Activated CD4-positive, alpha-beta T cell treated with anti-CD3 and anti-CD28 coated beads for 24 hours (primary cell): ENCODE measurements at regions not wholly inside any gene's neighbourhood (a gene's known extent, or its start where the extent isn't known, plus 50 kb on each side); places are given as distances from the start of the nearest gene placed in this dataset.

Source experiments
- DNase-seq, 2 donors: peaks; one replicate each; pipeline ENCODE4 v3.0.0-alpha.2; 2020; ENCODE audit warnings: low read depth in 2 of 2

GRCh38 chr5:174589011-174589410 is 135.4 kb upstream of the MSX2 start:
- no peak for DNase-seq

GRCh38 chr5:174589599-174589998 is 134.8 kb upstream of the MSX2 start:
- DNase-seq: no peak

GRCh38 chr5:174590820-174591219 is 133.6 kb upstream of the MSX2 start:
- DNase-seq: no peak

- no peak for DNase-seq
Observed at GRCh38 chr5:174596429-174596828, 128.0 kb upstream of the MSX2 start.

- no peak for DNase-seq
Observed at GRCh38 chr5:174599992-174600391, 124.4 kb upstream of the MSX2 start.

DNA sequence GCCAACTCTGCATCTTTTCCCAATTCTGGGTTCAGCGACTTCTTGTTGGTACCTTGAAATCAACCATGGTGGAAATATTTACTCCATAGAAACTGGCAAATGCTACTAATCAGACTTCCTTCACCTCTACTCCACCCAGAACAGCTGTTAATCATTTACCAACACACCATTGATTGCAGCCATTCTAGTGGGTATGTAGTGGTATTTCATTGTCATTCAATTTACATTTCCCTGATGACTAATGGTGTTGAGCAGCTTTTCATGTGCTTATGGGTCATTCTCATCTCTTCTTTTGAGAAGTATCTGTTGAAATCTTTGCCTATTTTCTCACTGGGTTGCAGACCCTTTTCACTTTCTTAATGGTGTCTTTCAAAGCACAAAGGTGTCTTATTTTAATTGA is 122.4 kb upstream of the MSX2 start:
- no peak for DNase-seq

DNA sequence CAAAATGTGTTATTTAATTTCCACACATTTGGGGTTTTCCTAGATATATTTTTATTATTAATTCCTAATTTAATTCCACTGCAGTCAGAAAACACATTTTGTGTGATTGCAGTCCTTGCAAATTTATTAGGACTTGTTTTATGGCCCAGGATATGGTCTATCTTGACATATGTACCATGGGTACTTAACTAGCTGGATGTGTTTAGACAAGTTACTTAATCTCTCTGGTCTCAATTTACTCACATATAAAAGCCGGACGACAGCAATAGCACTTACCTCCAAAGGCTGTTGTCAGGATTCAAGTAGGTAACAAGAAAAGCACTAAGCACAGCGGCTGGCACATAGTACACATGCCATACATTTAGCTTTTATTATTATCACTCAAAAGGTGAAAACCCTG is 118.2 kb upstream of the MSX2 start:
- no peak for DNase-seq

DNA sequence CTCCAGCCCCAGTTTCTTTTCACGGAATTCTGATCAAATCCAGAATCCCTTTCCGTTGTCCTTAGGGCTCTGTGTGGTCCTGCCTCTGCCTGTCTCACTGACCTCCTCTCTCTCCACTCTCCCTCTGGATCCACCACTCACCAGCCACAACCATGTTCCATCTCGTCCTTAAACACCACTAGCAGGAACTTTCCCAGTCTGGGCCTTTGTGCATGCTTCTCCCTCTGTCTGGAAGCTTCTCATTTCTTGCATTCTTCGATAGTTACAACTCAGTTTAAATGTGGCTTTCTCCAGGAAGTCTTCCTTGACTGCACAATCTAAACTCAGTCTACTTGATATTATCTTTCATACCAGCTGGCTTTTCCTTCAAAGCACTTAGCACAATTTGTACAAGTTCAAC is 117.7 kb upstream of the MSX2 start:
- DNase-seq: no peak

GRCh38 chr5:174607205-174607604 is 117.2 kb upstream of the MSX2 start:
- no peak for DNase-seq

DNA sequence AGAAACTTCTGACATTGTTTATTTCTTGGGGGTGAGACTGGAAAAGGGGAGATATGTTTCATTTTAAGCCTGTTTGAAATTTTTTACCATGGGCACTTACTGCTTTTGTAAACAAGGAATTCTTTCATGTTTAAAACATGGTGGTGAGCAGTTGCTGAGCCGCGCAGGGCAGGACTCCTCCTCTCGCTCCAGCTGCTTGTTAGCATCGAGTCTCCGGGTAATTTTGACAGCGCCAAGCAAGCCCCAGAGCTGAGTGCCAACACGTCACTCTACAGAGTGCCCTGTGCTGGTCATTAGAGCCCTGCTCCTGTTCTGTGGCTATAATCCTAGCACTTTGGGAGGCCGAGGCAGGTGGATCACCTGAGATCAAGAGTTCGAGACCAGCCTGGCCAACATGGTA is 116.5 kb upstream of the MSX2 start:
- DNase-seq: no peak

DNA sequence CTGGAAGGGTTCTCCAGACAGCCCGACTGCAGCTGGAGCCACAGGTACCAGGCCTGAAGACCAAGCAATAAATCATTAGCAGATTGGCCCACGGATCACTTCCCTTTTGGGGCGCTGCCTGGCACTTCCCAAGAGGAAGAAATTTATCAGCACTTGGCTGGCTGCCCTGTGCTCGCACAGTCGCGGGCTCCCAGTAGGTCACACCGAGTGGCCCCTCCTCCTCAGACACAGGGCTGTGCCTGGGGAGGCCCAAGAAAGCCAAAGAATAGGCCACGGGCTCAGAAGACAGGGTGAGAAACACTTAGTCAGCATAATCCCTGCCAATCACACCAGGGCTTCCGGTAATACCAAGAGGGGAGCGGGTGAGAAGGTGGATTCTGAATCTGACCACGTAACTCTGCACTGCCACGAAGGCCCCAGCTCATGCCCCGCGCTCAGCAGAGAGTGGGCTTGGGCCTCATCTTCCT is 115.7 kb upstream of the MSX2 start:
- no peak for DNase-seq

DNA sequence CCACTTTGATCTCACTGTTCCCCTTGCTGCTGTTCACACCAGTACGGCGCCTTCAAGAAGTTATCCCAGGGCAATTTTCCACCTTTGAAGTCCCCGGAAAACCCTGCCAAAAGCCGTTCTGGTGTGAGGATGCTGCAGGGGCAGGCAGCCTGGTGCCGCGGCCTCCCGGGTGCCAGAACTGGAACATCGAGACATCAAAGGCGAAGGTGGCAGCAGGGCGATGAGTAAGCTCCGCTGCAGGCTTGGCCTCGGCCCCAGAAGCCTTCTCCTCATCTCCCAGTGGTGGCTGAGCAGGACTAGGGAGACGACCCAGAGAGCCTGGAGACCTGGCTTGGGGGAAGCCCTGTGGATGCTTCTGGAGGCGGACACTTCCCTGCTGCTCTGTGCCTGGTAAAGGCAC is 115.3 kb upstream of the MSX2 start:
- DNase-seq: no peak

DNA sequence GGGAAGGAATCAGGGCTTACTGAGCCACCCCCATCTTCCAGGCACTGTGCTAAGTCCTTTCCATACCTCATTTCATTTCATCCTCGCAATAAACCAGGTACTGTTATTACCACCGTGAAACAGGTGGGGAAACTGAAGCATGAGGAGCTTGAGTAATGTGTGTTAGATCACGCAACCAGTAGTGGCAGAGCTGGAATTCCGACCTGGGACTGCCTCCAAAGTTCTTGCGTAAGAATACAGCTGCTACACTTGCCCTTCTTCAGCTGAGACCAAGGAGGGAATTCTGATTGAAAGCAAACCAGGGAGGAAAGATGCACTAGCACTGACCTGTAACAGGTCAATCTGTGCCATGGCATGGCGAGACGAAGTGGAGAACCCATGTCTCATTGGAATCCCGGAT is 113.4 kb upstream of the MSX2 start:
- no peak for DNase-seq

GRCh38 chr5:174612686-174613085 is 111.7 kb upstream of the MSX2 start:
- no peak for DNase-seq

DNA sequence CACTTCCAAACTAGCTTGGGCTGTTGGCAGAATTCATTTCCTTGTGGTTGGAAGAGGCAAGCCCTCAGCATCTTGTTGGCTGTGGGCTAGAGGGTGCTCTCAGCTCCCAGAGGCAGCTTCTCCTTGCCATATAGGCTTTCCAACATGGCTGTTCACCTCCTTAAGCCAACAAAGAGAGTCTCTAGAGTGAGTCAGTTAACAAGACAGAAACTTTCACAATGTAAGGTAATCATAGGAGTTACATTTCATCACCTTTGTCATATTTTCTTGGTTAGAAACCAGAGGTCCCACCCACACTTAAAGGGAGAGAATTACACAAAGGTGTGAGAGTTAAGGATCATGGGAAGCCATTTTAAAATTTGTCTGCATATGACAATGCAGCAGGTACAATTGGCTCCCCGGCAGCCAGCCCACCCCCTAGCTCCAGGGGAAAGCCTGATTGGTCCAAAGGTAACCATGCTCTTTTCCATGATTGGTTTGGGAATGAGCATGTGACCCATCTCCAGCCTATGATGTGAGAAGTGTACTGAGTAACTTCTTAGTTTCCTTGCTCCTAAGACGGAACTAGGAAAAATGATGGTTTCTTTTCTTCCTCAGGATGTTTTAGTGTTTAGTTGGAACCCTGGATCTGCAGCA is 109.8 kb upstream of the MSX2 start:
- no peak for DNase-seq

GRCh38 chr5:174616036-174616435 is 108.3 kb upstream of the MSX2 start:
- no peak for DNase-seq

DNA sequence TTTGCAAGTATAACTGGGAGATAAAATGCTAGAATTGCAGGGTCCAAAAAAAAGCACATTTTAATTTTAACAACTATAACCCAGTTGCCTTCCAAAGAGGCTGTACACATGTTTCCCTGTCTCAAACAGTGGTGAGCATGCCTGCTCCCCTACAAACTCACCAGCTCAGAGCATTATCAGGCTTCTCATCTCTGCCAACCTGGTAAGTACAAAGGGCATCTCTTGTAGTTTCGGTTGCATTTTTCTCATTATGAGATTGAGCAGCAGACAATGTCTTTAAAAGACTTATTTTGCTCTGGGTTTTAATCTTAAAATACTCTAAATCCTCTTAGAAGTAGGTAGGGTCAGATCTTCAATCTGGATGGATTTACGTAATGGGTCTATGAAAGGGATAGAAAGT is 107.1 kb upstream of the MSX2 start:
- DNase-seq: no peak

DNA sequence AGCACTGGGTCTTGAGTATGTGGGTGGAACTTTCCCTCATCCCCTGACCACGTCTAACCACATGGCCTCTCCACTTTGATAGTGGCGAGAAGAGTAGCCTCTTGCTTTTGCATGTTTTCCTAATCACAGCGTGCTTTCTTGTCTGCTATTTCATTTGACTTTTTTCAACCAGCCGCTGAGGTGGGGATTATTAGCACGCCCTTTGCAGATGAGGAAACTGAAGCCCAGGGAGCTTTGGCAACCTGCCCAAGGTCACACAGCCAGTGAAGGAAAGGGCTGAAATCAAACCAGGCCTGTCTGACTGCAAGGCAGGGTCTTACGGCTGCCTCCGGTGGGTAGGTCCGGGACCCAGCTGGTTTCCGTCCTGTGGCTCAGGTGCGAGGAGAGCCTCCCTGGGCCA is 106.5 kb upstream of the MSX2 start:
- no peak for DNase-seq

DNA sequence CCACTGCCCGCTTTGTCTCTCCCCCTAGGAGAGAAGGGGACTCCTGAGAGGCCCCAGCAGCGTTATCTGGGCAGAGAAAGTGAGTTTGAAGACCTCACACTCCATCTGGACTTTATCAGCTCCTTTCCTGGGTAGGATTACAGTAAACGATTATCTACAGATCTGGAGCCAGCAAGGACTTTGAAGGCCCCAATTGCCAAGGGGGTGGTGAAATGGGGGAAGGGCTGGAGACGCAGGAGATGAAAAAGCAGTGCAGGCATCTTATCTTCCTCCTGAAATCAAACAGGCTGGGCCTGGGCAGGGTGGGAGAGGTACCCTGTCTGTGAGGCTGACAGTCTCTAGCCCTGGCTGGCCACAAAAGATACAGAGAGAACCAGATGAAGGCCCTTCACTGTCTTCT is 105.8 kb upstream of the MSX2 start:
- DNase-seq: no peak

- DNase-seq: no peak
Observed at GRCh38 chr5:174622067-174622466, 102.3 kb upstream of the MSX2 start.

DNA sequence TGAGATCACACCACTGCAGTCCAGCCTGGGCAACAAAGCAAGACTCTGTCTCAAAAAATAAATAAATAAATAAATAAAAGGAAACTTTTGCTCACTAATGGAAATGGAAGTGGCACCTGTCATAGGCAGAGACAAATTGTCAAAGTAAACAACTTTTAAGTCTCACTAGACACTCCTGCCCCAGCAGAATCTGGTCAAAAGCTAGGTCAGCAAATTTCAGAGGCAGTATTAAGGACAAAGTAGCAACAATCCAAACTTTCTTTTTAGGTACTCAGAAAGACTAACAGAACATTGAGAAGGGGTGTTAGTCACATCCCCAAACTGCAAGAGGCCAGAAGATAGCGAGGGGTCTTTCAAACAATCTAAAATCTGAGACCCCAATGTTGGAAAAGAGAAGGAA is 101.4 kb upstream of the MSX2 start:
- no peak for DNase-seq

DNA sequence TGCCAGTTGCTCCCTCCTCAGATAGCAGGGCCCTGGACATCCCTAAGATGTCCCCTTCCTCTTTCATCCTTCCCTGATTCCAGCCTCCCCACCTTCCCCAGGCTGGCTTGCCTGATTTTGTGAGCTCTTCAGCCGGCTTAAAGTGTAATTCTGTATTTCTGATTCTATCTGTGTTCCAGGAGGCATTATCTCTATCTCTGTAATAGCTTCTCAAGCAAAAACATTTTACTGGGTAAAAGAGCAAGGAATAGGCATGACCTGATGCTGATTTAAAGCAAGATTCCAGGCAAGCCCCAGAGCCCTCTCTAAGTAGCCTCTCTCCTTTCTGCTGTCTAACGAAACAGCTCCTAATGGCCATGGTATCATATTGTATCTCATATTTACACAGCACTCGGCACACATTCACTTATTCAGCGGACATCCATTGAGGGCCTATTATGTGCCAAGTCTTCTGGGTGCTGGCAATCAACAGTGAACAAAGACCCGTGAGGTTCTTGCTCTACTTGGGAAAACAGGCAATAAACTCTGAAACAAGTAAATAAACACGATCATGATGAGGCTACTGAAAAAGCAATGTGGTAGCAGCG is 100.9 kb upstream of the MSX2 start:
- DNase-seq: no peak

DNA sequence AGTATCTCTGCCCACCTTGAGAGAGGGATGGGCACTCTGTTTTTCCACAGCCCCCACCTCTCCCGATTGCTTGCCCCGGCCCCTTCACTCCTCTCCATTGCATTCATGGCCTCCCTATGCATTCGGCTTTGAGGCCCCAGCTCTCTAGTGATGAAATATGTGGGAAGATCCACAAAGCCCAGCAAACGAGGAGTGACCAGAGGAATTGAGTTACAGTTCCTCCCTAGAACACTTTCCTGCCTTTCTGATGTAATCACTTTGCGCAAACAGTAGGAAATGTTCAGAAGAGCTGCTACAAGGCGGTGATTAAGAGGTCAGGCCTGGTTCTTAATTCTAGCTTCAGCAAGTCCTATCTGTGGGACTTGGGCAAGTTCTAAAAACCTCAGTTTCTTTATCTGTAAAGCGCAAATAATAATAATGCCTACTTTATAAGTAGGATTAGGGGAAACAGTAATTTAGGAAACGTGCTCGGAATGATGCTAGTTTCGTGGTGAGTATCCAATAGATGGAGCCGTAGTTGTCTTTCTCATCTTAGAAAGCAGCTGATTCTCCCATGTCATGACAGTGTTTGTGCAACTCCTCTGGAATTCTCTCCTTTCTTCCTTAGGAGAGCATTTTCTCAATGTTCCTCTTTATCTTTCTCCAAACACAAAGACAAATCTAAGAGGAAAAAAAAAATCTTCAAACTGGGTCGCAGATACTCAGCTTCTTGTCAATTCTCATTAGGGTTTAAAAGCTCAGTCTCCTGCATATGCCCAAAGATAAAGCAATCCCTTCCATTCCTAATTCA is 99.5 kb upstream of the MSX2 start:
- no peak for DNase-seq
